SJCRH30 (cell line): ENCODE measurements at regions not wholly inside any gene's neighbourhood (a gene's known extent, or its start where the extent isn't known, plus 50 kb on each side); places are given as distances from the start of the nearest gene placed in this dataset.

Experiments used
- DNase-seq, 2 experiments: peaks; one replicate each; pipeline ENCODE4 v3.0.0-alpha.2; 2015 to 2020
- H3K27ac ChIP-seq: fragments of 250-450 bp; sonication (Bioruptor Pico); 2 replicates; pipeline ENCODE4 v1.5.1; 2020; ENCODE audit warnings: mild to moderate bottlenecking, moderate library complexity
- H3K27me3 ChIP-seq: fragments of 250-450 bp; sonication (Bioruptor Pico); 2 replicates; pipeline ENCODE4 v1.5.1; 2020; ENCODE audit warnings: mild to moderate bottlenecking, moderate library complexity
- H3K36me3 ChIP-seq: fragments of 250-450 bp; sonication (Bioruptor Pico); 2 replicates; pipeline ENCODE4 v1.5.1; 2020; ENCODE audit warnings: mild to moderate bottlenecking, moderate library complexity
- H3K4me1 ChIP-seq: fragments of 250-450 bp; sonication (Bioruptor Pico); 2 replicates; pipeline ENCODE4 v1.5.1; 2020; ENCODE audit warnings: mild to moderate bottlenecking, moderate library complexity
- H3K4me3 ChIP-seq: fragments of 250-450 bp; sonication (Bioruptor Pico); 2 replicates; pipeline ENCODE4 v1.5.1; 2020; ENCODE audit warnings: mild to moderate bottlenecking, moderate library complexity
- H3K9me3 ChIP-seq: fragments of 250-450 bp; sonication (Bioruptor Pico); replicated peaks from 2 replicates; pipeline ENCODE4 v1.5.1; 2020; ENCODE audit warnings: mild to moderate bottlenecking, moderate library complexity

DNA sequence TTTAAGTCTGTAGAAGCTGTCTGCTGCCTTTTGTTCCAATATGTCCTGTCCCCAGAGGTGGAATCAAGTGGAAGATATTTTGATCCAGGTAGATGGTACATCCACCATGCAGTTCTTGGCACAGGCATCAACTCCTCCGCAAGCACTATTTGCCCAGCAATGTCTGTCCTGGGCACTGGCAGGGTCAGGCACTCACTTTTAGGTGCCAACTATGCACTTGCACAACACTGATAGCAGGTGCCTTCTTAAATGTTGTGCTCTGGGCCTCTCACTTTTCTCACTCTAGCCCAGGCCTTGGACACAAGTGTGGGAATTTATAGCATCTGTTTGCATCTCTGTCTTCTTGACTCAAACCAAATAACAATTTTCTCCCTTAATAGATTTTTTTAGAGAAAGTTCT is 140.5 kb upstream of the UBE2E2 start:
- Histone ChIP-seq H3K36me3 (no peaks in the 10 kb centered on the region), H3K4me3 (no peak overlapping the region), H3K27ac (no peak overlapping the region), H3K9me3 (peaks cover 6% of the 10 kb centered on the region), H3K27me3 (no peaks in the 10 kb centered on the region), H3K4me1 (no peaks in the 10 kb centered on the region; the same call in 1 of the 2 replicates)
- no peak for DNase-seq

DNA sequence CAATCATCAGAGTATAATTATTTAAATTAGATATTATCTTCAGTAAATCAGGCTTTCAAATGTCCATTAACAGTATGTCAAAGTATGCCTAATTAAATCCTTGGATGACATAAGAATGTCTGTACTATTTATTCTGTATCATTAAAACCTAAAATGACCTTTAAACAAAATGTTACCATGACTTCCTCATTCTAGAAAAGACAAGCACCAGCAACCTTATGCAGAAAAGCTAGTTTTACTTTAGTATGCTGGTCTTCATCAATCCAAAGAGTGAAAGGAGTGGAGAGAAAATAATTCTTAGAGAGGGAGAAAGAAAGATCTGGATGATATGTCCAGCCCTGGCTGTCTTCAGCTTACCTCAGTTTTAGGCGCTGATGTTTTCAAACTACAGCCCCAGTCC is 140.1 kb upstream of the UBE2E2 start:
- Histone ChIP-seq H3K27me3 (no peaks in the 10 kb centered on the region), H3K27ac (no peak overlapping the region), H3K4me1 (peaks cover 3% of the 10 kb centered on the region), H3K4me3 (no peak overlapping the region), H3K36me3 (no peaks in the 10 kb centered on the region), H3K9me3 (peaks cover 6% of the 10 kb centered on the region)
- no peak for DNase-seq

DNA sequence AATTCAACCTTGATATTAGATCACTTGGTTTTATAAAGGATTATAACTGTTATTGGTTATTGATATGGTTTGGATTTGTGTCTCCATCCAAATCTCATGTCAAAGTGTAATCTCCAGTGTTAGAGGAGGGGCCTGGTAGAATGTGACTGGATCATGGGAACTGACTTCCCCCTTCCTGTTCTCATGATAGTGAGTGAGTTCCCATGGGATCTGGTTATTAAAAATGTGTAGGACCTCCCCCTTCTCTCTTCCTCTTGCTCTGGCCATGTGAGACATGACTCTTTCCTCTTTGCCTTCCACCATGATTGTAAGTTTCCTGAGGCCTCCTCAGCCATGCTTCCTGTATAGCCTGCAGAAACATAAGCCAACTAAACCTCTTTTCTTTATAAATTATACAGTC is 136.0 kb upstream of the UBE2E2 start:
- Histone ChIP-seq H3K27me3 (no peaks in the 10 kb centered on the region), H3K27ac (no peak overlapping the region), H3K36me3 (no peaks in the 10 kb centered on the region), H3K4me3 (no peak overlapping the region), H3K4me1 (peaks cover 22% of the 10 kb centered on the region), H3K9me3 (no peaks in the 10 kb centered on the region)
- DNase-seq = no peak

DNA sequence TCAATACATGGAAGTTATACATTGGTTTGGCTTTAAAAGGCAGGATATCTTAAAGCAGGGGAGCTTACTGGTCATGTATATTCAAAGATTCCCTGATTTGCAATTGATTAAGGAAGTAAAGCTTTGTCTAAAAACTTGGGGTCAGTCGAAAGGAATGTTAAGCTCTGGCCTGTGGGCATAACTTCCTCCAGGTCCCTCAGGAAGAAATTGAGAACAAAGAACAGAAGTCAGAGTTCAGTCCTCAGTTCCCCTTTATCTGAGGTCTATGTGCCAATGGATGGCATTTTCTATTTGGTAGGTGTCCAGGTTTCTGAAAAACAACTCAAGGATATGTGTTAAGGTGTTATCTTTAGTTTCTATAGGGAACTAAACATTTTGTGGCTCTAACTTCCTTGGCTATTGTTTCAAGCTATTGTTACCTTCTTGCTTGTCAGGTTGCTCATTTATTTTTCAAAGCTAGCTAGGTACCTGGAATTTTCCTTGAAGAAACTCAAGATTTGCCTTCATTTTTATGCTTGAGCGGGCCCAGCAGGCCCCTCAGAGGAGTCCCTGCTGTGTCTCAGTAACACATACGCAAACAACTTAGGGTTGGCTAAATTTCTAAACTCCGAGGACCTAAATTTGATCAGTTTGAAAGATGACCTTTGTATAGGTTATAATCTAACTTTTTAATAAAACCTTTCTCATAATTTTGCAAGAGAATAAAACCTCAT is 135.0 kb upstream of the UBE2E2 start:
- H3K9me3 ChIP-seq = no peaks in the 10 kb centered on the region
- no peak overlapping the region for H3K27ac ChIP-seq
- H3K27me3 ChIP-seq = no peaks in the 10 kb centered on the region
- no peaks in the 10 kb centered on the region for H3K36me3 ChIP-seq
- H3K4me3 ChIP-seq = no peak overlapping the region
- H3K4me1 ChIP-seq = peaks cover 23% of the 10 kb centered on the region
- DNase-seq = no peak

GRCh38 chr3:23071296-23071695 is 131.8 kb upstream of the UBE2E2 start:
- H3K27ac ChIP-seq = peak overlapping the region; percentile 20
- peak; percentile 57 to 90 for DNase-seq
- no peak overlapping the region for H3K4me3 ChIP-seq
- no peaks in the 10 kb centered on the region for H3K27me3 ChIP-seq
- H3K36me3 ChIP-seq = no peaks in the 10 kb centered on the region
- H3K4me1 ChIP-seq = peaks cover 48% of the 10 kb centered on the region
- H3K9me3 ChIP-seq = no peaks in the 10 kb centered on the region

GRCh38 chr3:23071758-23072157 is 131.4 kb upstream of the UBE2E2 start:
- H3K9me3 ChIP-seq = no peaks in the 10 kb centered on the region
- H3K27ac ChIP-seq = peak overlapping the region; percentile 20
- no peaks in the 10 kb centered on the region for H3K36me3 ChIP-seq
- H3K4me3 ChIP-seq = no peak overlapping the region
- H3K4me1 ChIP-seq = peaks cover 52% of the 10 kb centered on the region
- DNase-seq = no peak
- no peaks in the 10 kb centered on the region for H3K27me3 ChIP-seq

DNA sequence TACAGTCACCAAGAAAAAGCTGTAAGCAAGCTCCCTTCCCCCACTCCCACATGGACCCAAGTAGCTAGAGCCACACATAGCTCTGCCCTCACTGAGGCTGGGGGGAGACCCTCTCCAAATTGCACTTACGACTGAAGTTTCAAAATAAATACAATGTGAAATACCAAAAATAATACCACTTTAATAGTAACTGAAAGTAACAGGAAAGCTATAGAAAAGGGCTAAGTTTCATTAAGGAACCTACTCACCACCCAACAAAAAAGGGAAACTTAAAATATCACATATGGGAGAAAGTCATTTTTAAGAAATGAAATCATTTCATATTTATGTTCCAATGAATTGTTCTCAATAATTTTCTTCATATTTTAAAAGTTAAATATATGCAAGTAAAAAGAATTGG is 130.4 kb upstream of the UBE2E2 start:
- no peak overlapping the region for H3K4me3 ChIP-seq
- no peaks in the 10 kb centered on the region for H3K9me3 ChIP-seq
- no peak for DNase-seq
- peaks cover 60% of the 10 kb centered on the region for H3K4me1 ChIP-seq
- H3K27ac ChIP-seq = no peak overlapping the region
- H3K27me3 ChIP-seq = no peaks in the 10 kb centered on the region
- H3K36me3 ChIP-seq = no peaks in the 10 kb centered on the region

DNA sequence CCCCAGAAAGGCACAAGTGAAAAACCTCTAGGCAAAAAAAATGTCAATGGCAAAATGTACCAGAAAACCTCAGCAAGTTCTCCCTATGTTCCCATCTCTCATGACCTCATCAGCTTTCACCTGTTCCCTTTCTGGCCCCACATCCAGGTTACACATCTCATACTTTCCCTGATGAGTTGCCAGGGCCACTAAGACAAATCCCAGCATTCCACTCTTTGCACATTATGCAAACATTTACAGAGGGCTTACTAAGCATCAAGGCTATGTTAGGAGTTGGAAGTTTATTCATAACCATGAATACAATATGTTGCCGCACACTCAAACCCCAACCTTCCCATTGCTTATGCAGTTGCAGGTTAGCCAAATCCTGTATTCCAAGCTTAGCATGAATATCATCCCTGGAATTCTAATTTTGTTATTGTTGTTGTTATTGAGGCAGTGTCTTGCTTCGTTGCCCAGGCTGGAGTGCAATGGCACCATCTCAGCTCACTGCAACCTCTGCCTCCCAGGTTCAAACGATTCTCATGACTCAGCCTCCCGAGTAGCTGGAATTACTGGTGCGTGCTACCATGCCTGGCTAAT is 129.3 kb upstream of the UBE2E2 start:
- Histone ChIP-seq H3K4me3 (no peak overlapping the region), H3K27me3 (no peaks in the 10 kb centered on the region), H3K9me3 (no peaks in the 10 kb centered on the region), H3K36me3 (no peaks in the 10 kb centered on the region), H3K27ac (no peak overlapping the region), H3K4me1 (peaks cover 54% of the 10 kb centered on the region)
- no peak for DNase-seq

- Histone ChIP-seq H3K27me3 (no peaks in the 10 kb centered on the region), H3K4me3 (no peak overlapping the region), H3K9me3 (no peaks in the 10 kb centered on the region), H3K27ac (no peak overlapping the region), H3K4me1 (peaks cover 67% of the 10 kb centered on the region), H3K36me3 (no peaks in the 10 kb centered on the region)
- DNase-seq = no peak
Measured at GRCh38 chr3:23075496-23075895, 127.6 kb upstream of the UBE2E2 start.

GRCh38 chr3:23076437-23076836 is 126.7 kb upstream of the UBE2E2 start:
- Histone ChIP-seq H3K4me1 (peaks cover 60% of the 10 kb centered on the region), H3K4me3 (no peak overlapping the region), H3K27ac (0 out of 2 replicates have a peak overlapping the region, but pooled peaks have one; percentile 0), H3K36me3 (no peaks in the 10 kb centered on the region), H3K27me3 (no peaks in the 10 kb centered on the region), H3K9me3 (no peaks in the 10 kb centered on the region)
- DNase-seq = no peak

DNA sequence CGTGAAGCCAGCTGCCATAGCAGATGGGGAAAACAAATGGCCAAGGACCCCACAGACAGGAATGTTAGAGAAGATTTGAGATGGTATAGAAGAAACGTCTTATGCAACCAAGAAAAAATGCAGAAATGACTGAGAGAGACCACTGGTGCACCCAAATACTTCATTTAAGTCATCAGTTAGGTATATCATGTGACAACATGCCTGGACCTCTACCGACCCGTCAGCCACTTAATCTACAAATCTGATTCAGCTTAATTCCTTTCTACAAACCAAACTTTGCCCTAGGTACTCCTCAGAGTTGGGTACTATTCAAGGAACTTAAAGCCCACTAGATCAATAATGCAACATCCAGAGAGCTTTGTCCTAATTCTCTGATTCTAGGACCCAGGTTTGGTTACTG is 126.0 kb upstream of the UBE2E2 start:
- H3K27me3 ChIP-seq = no peaks in the 10 kb centered on the region
- peak; percentile 34 to 48 for DNase-seq
- H3K9me3 ChIP-seq = no peaks in the 10 kb centered on the region
- H3K4me1 ChIP-seq = peaks cover 53% of the 10 kb centered on the region
- H3K27ac ChIP-seq = peak overlapping the region; percentile 11; the same call in 1 of the 2 replicates
- no peaks in the 10 kb centered on the region for H3K36me3 ChIP-seq
- H3K4me3 ChIP-seq = no peak overlapping the region

DNA sequence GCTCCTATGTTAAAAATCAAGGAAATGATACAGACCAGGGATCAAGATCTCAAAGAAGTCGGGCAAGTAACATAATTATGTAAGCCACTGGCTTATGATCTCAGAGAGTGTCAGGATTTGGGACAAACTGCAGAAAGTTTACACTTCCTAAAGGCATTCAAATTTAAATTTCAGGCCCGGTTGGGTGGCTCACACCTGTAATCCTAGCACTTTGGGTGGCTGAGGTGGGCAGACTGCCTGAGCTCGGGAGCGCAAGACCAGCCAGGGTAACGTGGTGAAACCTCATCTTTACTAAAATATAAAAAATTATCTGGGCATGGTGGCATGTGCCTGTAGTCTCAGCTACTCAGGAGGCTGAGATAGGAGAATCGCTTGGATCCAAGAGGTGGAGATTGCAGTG is 124.4 kb upstream of the UBE2E2 start:
- Histone ChIP-seq H3K36me3 (no peaks in the 10 kb centered on the region), H3K27ac (no peak overlapping the region), H3K4me1 (peaks cover 49% of the 10 kb centered on the region), H3K27me3 (no peaks in the 10 kb centered on the region), H3K4me3 (no peak overlapping the region), H3K9me3 (no peaks in the 10 kb centered on the region)
- DNase-seq = no peak

GRCh38 chr3:23079976-23080375 is 123.2 kb upstream of the UBE2E2 start:
- Histone ChIP-seq H3K27ac (peak overlapping the region; percentile 15), H3K4me1 (peaks cover 42% of the 10 kb centered on the region), H3K9me3 (no peaks in the 10 kb centered on the region), H3K27me3 (no peaks in the 10 kb centered on the region), H3K36me3 (no peaks in the 10 kb centered on the region), H3K4me3 (peak overlapping the region; percentile 40)
- DNase-seq = peak; percentile 53 to 77

DNA sequence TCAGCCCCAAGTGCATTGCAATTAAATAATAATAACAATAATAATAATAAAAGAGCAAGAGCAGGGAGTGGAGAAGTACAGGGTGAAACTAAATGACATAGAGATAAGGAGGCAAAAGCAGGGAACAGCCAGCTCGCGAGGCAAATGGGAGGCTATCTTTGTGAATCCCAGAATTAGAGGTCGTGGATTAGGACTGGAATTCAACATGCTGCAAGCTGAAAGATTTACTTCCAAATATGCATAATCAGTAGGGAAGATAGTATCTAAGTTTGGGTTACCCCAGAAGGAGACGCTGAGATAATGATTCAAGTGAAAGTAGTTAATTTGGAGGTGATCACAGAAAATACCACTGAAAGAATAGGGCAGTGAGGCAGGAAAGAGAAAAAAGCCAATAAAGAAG is 119.4 kb upstream of the UBE2E2 start:
- Histone ChIP-seq H3K9me3 (no peaks in the 10 kb centered on the region), H3K27me3 (no peaks in the 10 kb centered on the region), H3K27ac (no peak overlapping the region), H3K4me1 (peaks cover 37% of the 10 kb centered on the region), H3K36me3 (no peaks in the 10 kb centered on the region), H3K4me3 (no peak overlapping the region)
- DNase-seq = no peak

DNA sequence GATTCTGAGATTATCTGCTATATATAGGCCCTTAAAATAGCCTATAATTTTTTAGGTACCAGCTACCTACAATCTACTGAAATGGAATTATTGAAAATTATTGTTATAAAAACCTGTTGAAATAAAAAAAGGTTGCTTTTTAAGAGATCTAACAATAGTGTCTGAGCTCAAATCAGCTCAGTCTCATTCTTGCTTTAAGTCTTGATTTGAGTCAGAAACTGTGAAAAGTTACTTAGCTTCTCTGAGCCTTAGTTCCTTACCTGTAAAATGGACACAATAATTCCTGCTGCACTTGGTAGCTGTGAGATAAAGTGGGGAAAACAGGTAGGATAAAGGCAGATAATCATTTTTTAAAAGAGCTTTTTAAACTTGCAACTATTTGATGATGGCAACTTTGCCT is 118.8 kb upstream of the UBE2E2 start:
- Histone ChIP-seq H3K27me3 (no peaks in the 10 kb centered on the region), H3K9me3 (no peaks in the 10 kb centered on the region), H3K27ac (no peak overlapping the region), H3K36me3 (no peaks in the 10 kb centered on the region), H3K4me3 (no peak overlapping the region), H3K4me1 (peaks cover 34% of the 10 kb centered on the region)
- no peak for DNase-seq

DNA sequence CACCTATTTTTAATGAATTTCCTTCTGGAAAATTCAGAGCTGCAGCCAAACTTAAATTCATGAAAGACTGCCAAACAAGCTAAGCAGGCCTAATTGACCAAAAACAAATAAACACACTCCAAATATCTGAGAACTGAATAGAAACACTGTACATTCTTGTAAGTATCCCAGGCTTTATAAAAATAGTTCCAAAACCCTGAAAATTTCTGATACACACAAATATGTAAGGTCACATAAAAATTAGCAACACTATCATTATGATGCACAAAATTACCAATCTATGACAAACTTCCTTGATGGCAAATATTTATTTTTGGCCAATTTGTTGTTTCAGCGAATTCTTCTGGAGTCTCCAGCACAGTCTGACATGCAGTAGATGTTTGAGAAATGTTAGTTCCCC is 117.9 kb upstream of the UBE2E2 start:
- Histone ChIP-seq H3K4me1 (peaks cover 26% of the 10 kb centered on the region), H3K4me3 (no peak overlapping the region), H3K9me3 (no peaks in the 10 kb centered on the region), H3K27ac (no peak overlapping the region), H3K27me3 (no peaks in the 10 kb centered on the region), H3K36me3 (no peaks in the 10 kb centered on the region)
- no peak for DNase-seq
